GM20000 (cell line): ENCODE measurements at regions not wholly inside any gene's neighbourhood (a gene's known extent, or its start where the extent isn't known, plus 50 kb on each side); places are given as distances from the start of the nearest gene placed in this dataset.

Experiments used
- DNase-seq: peaks from one replicate; pipeline ENCODE4 v3.0.0; 2012; ENCODE audit warnings: low spot score
- CTCF ChIP-seq: IDR thresholded peaks from 2 replicates; pipeline ENCODE4 v1.5.1; 2012; ENCODE audit warnings: mild to moderate bottlenecking, control low read depth; ENCODE audit errors: extremely low read depth, missing control alignments

GRCh38 chr12:112577473-112578329 lies 159.0 kb downstream of the PTPN11 start:
- peak; percentile 23 for DNase-seq
- no peak for TF ChIP-seq CTCF

- TF ChIP-seq CTCF, result no peak
- DNase-seq, result no peak
Observed at GRCh38 chr12:112584266-112584722, 165.5 kb downstream of the PTPN11 start.

GRCh38 chr12:112586148-112586783 lies 167.5 kb downstream of the PTPN11 start:
- no peak for DNase-seq
- no peak for TF ChIP-seq CTCF

- DNase-seq, result no peak
- no peak for TF ChIP-seq CTCF
Observed at GRCh38 chr12:112589275-112589674, 170.5 kb downstream of the PTPN11 start.

GRCh38 chr12:112590281-112590680 lies 171.5 kb downstream of the PTPN11 start:
- no peak for DNase-seq
- no peak for TF ChIP-seq CTCF

- DNase-seq, result no peak
- TF ChIP-seq CTCF, result no peak
Observed at GRCh38 chr12:112591488-112591887, 172.7 kb downstream of the PTPN11 start.

GRCh38 chr12:112595410-112595809 lies 176.7 kb downstream of the PTPN11 start:
- DNase-seq, result no peak
- no peak for TF ChIP-seq CTCF
